HG02943 (cell line): ENCODE measurements at regions not wholly inside any gene's neighbourhood (a gene's known extent, or its start where the extent isn't known, plus 50 kb on each side); places are given as distances from the start of the nearest gene placed in this dataset.
"Not testable (repeated sequence)": the region's sequence is repeated elsewhere in the genome, so short reads cannot be mapped to it uniquely, and the experiment has no call there.

Experiments used
- ATAC-seq: cut with Tn5 transposase; IDR thresholded peaks from one replicate; pipeline ENCODE4 v1.9.1; 2021; ENCODE audit warnings: mild to moderate bottlenecking, low read depth, moderate library complexity; ENCODE audit not compliant: unreplicated experiment

DNA sequence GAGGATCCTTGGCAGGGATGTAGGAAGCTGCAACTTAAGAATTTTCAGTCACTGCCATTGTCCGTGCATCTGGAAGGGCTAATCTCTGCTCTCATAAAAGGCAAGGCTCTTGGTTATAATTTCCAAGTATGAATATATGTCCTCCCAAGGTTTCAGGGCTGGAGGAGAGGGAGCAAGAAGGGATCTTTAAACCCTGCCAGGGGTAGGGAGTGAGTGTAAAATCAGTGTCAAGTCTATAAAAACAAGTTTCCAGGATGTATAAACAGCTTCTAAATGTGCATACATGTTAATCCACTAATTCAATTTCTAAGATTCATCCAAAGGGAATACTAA lies 110.2 kb upstream of the CYRIA start:
- no peak for ATAC-seq

DNA sequence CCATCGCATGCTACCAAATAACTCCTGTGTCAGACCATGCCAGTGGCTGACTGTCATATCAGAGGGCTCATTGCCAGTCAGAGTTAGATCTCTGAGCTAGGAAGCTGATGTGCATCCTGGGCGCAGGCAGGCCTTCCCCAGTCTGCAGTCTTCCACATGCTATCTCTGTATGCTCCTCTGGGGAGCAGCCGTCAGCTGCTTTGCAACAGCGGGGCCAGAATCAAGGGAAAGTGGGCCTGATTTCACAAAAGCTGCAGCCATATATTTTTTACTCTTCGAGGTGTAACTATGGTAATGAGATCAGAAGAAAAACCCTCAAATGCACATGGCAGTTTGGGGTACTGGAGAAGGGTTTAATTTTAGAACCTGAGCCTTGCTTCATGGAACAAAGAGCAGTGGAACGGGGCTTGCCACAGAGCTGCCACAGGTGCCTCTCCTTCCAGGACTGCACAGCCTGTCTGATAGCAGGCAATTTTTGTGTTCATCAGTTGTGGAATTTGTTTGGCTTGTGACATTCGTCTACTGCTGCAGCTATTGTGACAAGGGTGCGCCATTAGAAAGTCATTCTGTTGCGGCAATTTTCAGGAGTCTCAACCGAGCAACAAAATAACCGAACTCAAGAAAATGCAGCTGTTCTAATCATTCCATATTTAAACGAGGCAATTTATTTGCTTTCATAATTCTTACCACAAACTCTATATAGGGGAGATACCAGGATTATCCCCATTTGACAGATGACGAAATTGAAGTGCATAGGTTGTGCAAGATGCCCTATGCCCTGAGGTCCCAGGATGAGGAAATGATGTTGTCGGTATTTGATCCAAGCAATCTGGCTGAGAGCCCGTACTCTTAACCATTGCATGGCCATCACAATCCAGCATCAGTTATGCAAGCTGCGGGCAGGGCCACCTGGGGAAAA lies 109.6 kb upstream of the CYRIA start:
- ATAC-seq, result no peak

DNA sequence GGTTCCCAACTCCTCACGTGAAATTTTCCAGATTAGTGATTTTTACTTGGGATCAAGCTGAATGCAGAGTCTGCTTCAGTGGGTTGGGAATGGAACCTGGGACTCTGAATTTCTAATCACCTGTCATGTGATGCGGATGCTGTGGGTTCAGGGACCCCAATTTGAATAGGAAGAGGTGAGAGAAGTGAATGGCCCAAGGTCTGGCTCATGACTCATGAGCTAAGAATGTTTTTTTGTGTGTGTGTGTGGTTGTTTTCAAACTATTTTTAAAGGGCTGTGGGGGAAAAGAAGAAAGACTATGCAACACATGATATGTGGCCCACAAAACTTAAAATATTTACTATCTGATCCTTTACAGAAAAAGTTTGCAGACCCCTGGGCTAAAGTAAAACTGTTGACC lies 108.5 kb upstream of the CYRIA start:
- no peak for ATAC-seq

DNA sequence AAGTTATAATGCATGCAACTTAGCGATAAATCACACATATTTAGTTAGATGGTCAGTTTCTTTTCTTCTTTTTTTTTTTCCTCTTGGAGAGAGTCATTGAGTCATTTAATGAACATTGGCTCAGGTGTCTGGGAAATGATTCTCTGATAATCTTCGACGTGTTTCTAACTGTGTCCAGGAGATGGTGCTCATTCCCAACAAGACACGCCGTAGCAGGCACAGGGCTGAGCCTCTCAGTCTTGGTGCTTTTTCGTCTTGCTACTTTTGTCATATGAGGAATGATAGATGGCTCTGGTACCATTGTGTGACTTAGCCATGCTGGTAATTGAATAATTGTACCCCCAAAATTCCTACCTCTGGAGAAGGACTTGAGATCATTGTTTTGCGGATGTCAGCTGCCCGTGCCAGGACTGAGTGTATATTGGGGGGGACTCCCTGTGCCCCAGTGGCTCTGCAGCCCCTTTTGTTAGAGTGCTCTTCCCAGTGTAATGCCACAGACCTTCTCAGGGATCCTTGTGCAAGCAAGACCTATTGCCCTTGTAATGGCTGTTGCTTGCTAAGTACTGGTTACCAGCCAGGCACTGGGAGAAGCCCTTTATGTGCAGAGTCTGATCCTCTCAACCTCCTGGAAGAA lies 107.6 kb upstream of the CYRIA start:
- no peak for ATAC-seq

DNA sequence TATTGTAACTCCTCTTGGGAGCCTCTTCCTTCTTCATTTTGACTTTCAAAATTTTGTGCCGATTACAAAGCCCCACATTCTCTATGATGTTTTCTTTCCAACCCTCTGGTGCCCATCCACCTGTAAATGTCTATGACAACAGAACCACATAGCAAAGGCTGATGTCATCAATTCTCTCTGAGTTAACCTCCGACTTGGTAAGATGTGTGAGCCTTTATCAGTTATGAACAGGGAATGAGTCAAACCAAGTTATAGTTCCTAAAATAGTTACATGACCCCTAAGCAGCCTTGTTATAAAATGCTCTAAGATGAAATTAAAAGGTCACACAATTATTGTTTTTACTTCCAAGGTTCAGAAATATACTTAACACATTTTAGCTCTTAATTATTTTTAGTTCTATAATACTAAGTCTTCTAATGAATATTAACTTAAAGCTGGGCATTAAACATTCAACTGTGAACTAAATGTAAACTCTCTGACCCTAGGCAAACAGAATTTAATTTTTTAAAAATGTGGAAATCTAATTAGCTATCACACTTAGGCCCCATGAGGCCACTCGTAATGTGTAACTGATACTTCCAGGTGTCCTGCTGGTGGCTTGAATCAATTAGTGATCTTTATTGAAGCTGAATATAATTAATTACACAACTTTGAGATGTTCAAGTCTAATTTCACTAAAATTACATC lies 102.3 kb upstream of the CYRIA start:
- no peak for ATAC-seq

DNA sequence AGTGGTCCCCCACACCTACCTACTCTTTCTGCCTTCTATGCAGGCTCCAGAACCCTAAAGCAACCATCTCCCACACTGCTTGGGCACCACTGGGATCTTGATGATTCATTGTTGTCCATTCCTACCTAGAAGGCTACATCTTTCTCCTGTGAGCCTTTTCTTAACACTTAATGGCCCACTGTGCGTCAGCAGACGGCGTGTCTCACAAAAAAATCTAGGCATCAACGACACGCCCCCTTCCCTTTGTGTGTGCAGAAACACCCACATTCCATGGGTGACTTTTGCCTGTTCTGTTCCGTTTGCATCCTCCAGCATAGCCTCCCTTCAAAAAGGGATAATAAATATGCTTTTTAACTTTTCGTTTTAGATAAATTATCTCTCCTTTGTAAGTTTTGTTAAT lies 99.7 kb upstream of the CYRIA start:
- ATAC-seq, result no peak

DNA sequence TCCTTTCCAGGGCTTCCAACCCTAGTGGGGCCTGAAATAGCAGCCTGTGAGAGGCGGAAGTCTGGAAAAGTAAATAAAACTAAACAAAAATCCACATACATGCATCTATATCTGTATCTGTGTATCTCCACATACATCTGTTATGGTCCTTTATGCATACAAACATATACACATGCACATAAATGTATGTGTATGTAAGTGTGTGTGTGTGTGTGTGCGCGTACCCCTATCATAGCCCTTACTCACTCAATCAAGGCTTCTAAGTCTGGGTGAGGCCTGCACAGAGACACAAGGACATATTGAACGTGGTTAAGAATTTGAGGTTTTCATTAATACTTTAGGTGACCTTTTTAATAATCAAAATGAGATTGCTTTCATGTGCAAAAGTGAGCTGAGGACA lies 98.9 kb upstream of the CYRIA start:
- no peak for ATAC-seq

DNA sequence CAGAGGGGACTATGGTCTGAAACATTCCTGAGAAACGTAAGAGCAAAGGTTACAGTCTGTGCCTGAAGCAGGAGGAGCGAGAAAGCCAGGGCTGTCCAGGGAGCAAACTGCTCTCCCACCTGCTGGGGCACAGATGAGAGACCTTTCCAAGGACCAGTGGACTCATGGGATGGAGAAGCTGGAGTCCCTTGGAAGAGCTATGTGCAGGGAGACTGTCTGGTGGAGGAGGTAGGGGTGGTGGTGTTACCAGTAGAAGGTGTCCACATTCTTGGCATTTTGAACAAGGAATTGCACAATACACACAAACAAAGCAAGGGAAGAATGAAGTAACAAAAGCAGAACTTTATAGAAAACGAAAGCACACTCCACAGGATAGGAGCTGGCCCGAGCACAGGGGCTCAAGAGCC lies 97.9 kb upstream of the CYRIA start:
- ATAC-seq, result no peak

DNA sequence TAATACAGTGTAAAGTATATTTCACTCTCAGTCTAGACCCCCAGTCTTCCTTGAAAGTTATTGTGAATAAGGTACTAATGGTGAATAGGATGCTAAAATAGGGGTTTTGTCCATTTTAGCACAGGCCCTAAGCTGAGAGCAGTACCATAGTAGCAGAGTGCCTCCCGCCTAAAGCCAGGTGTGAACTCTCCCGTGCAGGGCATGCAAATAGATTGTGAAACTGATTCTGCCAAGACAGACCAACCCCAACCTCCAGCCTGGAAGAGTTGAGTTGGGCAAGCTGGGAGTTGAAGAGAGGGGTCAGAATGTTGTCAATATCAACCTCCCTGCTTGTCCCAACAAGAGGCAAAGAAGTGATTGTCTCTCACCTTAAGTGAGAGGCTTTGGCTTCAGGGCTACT lies 97.4 kb upstream of the CYRIA start:
- no peak for ATAC-seq

DNA sequence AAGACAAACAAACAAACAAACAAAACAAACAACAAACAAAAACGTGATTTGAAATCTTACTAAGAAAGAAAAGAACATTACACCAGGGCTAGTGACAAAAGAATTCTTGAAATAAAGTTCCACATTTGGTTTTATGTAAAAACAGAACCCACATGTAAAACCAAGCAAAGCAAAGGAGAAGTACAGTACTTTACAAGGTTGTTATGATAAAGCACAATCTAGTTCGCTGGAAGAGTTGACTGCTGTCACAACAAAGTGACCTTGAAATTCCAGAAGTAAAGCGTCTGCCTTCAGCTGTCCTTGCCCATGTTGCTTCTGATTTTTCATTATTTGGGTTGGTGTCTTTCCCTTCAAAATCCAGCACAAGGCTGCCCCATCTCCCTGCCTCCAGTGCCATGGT lies 94.8 kb upstream of the CYRIA start:
- no peak for ATAC-seq

DNA sequence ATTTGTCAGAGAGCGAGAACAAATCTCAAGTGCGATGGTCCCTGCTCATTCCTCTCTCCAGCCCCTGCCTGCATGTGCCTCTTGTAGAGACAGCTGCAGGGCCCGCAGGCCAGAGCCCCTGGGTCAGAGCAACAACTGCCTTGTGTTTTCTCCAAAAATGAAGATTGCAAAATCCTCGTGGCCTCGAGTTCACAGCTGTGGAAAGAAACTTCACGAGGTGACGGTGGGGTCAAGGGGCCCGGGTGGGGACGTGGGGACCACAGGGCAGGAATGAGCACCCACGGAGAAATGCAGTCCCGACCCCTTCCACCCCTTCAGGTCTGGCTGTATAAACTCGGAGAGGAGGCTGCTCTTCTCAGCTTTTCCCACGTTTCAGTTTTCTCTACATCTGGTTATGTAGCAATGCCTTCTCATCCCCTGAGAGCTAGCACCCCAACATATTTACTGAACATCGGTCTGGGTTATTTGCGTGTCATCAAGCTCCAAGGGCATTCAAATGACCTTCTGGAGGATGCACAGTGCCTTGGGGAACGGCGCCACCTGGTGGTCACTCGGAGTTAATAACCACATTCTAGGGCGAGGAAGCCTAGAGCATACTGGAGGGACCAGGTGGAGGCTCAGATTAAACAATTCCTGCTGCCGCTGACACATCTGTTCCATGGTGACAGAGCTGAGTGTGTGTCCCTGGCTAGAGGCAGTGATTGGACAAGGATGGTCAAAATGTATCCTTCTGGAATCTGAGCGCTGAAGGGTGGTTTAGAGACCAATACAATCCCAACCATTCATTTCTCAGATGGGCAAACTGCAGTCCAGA lies 91.4 kb upstream of the CYRIA start:
- ATAC-seq, result peak; percentile 93

DNA sequence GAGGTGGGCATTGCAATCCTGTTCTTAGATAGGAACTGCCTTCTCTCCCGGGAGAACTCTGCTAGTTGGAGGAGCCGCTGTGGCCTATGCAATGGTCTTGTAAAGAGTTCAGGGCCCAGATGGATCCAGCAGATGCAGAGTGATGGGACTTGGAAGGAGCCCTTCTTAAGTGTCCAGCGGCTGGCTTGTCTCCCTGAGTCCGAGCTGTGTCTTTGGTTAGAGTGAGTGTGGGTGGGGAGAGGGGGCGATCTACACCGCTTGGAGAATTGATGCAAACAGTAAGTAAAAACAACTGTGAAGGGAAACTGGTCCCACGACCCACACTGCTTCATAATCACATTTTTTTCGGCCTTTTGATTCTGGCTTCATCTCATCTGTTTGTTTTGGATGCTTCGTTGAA lies 89.8 kb upstream of the CYRIA start:
- ATAC-seq, result no peak

DNA sequence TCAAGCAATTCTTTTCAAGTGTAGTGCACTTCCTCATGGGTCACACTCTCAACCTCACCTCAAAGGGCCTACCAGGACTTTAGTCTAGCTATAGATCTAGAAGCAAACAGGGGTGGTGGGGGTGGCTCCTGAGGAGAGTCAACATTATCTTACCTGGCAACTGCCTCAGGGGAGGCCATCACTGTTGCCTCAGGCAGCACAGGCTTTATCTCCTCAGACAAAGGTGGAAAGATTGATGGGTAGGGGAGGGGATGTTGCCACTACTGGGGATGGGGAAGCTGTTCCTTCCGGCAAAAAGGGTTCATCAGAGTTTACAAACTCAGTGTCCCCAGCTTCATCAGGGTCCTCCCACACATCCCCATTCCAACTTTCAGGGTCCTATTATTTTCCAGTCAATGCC lies 87.4 kb upstream of the CYRIA start:
- ATAC-seq, result not testable (repeated sequence)

DNA sequence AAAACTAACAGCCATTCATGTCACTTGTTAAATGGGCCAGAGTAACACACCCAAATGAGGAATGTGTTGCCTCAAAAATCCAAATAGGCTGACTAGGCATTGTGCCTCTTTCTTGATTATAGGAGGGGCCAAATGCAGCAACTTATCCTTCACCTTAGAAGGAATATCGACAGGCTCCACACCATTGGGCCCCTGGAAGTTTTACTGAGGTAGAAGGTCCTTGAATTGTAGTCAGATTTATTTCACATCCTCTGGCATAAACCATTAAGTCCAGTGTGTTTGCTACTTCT lies 85.2 kb upstream of the CYRIA start:
- not testable (repeated sequence) for ATAC-seq

DNA sequence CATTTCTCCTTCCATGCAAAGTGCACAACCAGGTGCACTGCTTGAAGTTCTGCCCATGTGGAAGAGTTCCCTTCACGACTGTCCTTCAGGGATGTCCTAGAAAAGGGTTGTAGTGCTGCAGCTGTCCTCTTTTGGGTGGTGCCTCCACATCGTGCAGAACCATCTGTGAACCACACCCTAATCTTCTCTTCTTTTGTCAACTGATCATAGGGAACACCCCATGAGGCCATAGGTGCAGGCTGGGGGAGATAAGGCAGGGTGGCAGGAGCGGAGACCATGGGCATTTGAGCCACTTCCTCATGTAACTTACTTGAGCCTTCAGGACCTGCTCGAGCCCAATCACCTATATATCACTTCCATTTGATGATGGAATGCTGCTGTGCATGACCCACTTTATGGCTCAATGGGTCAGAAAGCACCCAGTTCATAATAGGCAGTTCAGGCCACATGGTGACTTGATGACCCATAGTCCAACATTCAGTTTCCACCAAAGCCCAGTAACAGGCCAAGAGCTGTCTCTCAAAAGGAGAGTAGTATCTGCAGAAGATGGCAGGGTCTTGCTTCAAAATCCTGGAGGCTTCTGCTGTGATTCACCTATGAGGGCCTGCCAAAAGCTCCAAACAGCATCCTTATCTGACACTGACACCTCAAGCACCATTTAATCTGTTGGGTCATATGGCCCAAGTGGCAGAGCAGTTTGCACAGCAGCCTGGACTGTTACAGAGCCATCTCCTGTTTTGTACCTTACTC lies 84.7 kb upstream of the CYRIA start:
- no peak for ATAC-seq

DNA sequence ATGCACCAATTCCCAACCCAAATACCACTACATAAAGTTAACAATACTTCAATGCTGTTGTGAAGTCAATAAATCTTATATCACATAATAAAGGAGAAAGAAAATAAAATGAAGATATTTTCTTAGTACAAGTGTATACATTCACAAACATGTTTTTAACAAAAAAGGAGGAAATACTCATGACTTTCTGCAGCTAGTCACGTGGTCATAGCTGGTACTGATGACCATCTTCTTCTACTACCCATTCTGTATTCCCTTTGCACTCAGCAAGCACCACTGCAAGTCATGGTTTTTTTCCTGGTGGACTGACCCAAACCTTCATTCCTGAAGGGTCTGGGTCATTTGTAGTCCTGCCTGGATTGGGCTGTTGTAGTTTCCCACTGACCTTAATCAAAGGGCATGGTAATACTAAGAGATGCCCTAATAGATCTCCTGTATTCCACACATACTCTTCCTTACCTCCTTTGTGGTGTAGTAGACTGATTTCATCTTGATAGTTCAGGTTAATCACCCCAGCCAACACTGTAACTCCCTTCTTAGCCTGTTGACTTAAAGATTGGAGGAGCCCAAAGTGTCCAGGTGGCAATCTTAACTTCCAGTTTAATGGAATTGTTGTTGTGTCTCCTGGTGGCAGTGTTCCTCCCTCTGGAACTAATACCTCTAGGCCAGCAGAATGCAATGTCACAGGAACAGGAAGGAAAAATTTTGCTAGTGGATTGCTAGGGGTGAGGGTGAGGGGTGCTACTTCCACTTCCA lies 83.1 kb upstream of the CYRIA start:
- not testable (repeated sequence) for ATAC-seq

DNA sequence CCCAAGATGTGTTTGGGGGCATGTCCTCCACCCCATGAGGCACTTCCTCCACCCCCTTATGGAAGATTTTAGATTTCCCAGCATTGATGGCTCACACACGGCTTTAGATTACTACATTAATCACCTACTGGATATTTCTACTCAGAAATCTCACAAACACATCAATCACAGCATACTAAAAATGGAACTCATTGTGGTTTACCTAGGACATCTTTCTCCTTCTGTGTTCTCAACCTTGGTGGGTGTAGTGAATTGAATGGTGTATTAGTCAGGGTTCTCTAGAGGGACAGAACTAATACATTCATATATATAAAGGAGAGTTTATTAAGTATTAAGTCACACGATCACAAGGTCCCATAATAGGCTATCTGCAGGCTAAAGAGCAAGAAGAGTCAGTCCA lies 82.1 kb upstream of the CYRIA start:
- no peak for ATAC-seq

DNA sequence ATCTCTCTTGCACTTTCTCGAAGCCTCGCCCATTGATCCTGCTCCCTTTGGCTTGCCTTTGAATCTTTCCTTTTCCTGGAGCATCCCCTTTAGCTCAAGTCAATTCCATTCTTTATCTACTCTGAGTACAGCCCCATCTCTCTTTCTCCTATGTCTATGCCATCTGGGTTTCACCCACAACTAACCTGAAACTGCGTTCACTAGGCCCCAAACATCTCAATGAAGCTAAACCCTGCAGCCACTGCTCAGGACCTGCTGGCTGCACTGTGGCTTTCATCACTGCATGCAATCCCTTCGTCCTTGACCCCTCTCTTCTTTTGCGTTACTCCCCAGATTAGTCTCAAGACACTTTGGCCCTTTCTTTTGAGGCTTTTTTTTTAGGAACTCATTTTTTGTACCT lies 81.6 kb upstream of the CYRIA start:
- ATAC-seq, result no peak

DNA sequence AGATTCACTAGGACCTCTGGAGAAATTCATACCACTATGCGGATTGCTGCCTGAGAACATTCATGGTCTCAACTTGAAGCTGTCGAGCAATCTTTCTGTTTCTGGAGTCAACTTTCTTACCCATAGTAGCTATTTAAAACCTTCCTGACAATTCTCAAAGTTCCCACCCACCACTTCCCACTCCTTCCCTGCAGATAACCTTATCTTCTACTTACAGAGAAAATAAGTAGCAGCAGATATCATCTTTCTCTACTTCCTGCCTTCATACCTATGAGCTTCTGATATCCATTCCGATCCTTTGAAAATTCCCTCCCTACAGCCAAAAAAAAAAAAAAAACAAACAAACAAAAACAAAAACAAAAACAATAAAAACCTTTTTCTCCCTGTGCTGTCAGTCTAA lies 81.2 kb upstream of the CYRIA start:
- ATAC-seq, result no peak

DNA sequence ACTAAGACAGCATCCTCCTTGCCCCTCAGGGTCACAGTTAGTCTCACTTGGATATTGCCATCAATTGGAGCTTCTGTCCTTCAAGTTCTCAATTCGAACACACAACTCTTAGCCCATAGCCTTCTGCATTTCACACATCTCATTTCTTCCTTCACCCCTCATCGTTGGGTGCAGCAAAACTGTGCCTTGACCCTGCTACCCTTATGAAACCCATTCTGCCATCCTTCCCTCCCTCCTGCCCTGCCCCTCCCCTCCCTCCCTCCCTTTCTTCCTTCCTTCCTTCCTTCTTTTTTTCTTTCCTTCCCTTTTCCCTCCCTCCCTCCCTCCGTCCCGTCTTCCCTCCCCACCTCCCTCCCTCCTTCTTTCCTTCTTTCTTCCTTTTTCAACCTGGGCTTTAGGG lies 80.7 kb upstream of the CYRIA start:
- no peak for ATAC-seq
